T-helper 1 cell (primary cell): ENCODE measurements at regions not wholly inside any gene's neighbourhood (a gene's known extent, or its start where the extent isn't known, plus 50 kb on each side); places are given as distances from the start of the nearest gene placed in this dataset.
"Not testable (repeated sequence)": the region's sequence is repeated elsewhere in the genome, so short reads cannot be mapped to it uniquely, and the experiment has no call there.

Experiments
- DNase-seq, 5 donors: peaks; one replicate each; pipeline ENCODE4 v3.0.0-alpha.2; 2012 to 2020

GRCh38 chr3:152891678-152892077 lies 56.7 kb downstream of the P2RY1 start:
- no peak for DNase-seq

- no peak for DNase-seq
Observed at GRCh38 chr3:152892446-152892845, 57.5 kb downstream of the P2RY1 start.

GRCh38 chr3:152893647-152894046 lies 58.7 kb downstream of the P2RY1 start:
- DNase-seq, result no peak

- no peak for DNase-seq
Observed at GRCh38 chr3:152899306-152899705, 64.4 kb downstream of the P2RY1 start.

GRCh38 chr3:152902141-152902669 lies 67.3 kb downstream of the P2RY1 start:
- DNase-seq, result no peak

- DNase-seq, result no peak
Observed at GRCh38 chr3:152905631-152906030, 70.7 kb downstream of the P2RY1 start.

- no peak for DNase-seq
Observed at GRCh38 chr3:152909180-152909883, 74.4 kb downstream of the P2RY1 start.

GRCh38 chr3:152910211-152910610 lies 75.3 kb downstream of the P2RY1 start:
- DNase-seq, result no peak

- no peak for DNase-seq
Observed at GRCh38 chr3:152910966-152911365, 76.0 kb downstream of the P2RY1 start.

GRCh38 chr3:152914743-152915142 lies 79.8 kb downstream of the P2RY1 start:
- DNase-seq, result not testable (repeated sequence)

- no peak for DNase-seq
Observed at GRCh38 chr3:152915695-152916094, 80.8 kb downstream of the P2RY1 start.

- DNase-seq, result no peak
Observed at GRCh38 chr3:152916753-152917279, 81.9 kb downstream of the P2RY1 start.

GRCh38 chr3:152921351-152921750 lies 86.4 kb downstream of the P2RY1 start:
- no peak for DNase-seq

GRCh38 chr3:152922554-152922953 lies 87.6 kb downstream of the P2RY1 start:
- DNase-seq, result no peak

GRCh38 chr3:152927131-152927530 lies 92.2 kb downstream of the P2RY1 start:
- no peak for DNase-seq

GRCh38 chr3:152930516-152930915 lies 95.6 kb downstream of the P2RY1 start:
- DNase-seq, result no peak

- no peak for DNase-seq
Observed at GRCh38 chr3:152937234-152937633, 102.3 kb downstream of the P2RY1 start.

- no peak for DNase-seq
Observed at GRCh38 chr3:152938974-152939636, 104.2 kb downstream of the P2RY1 start.

- no peak for DNase-seq
Observed at GRCh38 chr3:152941859-152942258, 106.9 kb downstream of the P2RY1 start.

GRCh38 chr3:152942366-152942765 lies 107.4 kb downstream of the P2RY1 start:
- DNase-seq, result no peak

GRCh38 chr3:152943645-152944044 lies 108.7 kb downstream of the P2RY1 start:
- DNase-seq, result no peak

- DNase-seq, result no peak
Observed at GRCh38 chr3:152944671-152945070, 109.7 kb downstream of the P2RY1 start.

- no peak for DNase-seq
Observed at GRCh38 chr3:152945556-152945955, 110.6 kb downstream of the P2RY1 start.

GRCh38 chr3:152957491-152957890 lies 122.6 kb downstream of the P2RY1 start:
- DNase-seq, result no peak
